Left colon (tissue), 2 donors: ENCODE measurements at regions not wholly inside any gene's neighbourhood (a gene's known extent, or its start where the extent isn't known, plus 50 kb on each side); places are given as distances from the start of the nearest gene placed in this dataset.

ENCODE experiments used
- ATAC-seq: fragments of 200-7000 bp; cut with Tn5 transposase; one replicate; pipeline ENCODE4 v1.9.1; 2020; ENCODE audit warnings: mild to moderate bottlenecking, moderate library complexity
- DNase-seq, 2 donors: peaks; one replicate each; pipeline ENCODE4 v3.0.0-alpha.2; 2020
- intact Hi-C, 2 donors: fragments of 100-400 bp; cut with DNase I in 1 of 2; cut with micrococcal nuclease in 1 of 2; formaldehyde crosslinking; loops; one replicate each; pipeline versions ENCODE4 v1.11.2 to v1.14.0; 2022; cut with DNase I, micrococcal nuclease
- donor health status: DM: no; HTN: no; CAD: no.
- donor health status: DM: yes; HTN: yes; CAD: no.

GRCh38 chrX:39555431-39555830, 542.3 kb downstream of the BCOR start:
- DNase-seq (no peak), ATAC-seq (no peak)
- intact Hi-C loops: no loop called here

DNA sequence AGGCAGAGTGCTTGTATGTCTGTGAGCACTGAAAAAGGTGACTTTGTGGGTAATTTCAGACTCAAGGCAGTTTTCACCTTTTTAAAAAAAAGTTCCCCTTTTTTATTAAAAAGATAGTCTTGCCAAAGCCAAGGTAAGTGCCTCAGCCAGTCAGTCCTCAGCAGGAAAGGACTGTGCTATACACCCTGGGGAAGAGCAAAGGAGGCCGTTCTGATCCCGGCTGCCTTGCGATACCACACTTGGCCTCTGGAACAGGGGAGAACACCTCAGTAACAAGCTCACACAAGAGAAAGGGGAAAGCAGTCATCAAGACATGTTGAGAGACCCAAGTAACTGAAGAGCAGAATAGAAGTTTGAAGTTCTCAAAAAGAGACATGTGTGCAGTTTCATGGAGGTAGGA, 541.7 kb downstream of the BCOR start:
- intact Hi-C loops: no loop called here
- ATAC-seq (no peak), DNase-seq (no peak)

DNA sequence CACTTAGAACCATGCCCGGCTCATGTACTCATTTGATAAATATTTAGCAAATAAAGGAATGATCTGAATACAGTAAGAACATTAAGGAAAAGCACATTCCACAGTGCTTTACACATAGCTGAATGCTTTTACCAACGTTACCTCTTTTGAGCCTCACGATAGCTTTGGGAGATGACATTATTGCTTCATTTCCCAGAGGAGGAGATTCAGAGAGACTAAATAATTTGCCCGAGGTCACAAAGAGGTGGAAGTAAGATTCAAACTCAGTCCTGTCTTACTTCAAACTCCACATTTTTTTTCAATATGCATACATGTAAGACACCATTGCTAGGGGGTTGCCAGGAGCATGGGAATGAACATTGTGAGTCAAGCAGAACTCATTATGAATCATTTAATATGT, 538.5 kb downstream of the BCOR start:
- intact Hi-C loops: no loop called here
- ATAC-seq: no peak
- DNase-seq: no peak

DNA sequence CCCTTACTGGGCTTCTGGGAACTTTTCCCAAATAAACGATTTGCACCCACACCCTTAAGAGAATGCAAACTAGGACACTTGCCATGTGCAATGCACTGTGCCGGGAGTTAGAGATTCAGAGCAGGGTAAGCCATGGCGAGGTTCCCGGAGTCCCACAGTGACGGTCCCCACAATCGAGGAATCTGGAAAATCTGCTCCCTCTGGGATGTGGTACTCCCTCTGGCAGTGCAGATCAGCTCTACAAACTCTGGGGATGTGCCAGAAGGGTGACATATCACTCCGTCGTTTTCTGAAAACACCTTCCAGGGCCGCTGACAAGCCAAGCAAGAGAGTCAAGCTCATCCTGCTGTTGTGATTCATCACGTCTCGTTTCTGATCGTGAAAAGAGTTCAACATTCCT, 537.5 kb downstream of the BCOR start:
- intact Hi-C loops: no loop called here
- ATAC-seq (no peak), DNase-seq (no peak)

DNA sequence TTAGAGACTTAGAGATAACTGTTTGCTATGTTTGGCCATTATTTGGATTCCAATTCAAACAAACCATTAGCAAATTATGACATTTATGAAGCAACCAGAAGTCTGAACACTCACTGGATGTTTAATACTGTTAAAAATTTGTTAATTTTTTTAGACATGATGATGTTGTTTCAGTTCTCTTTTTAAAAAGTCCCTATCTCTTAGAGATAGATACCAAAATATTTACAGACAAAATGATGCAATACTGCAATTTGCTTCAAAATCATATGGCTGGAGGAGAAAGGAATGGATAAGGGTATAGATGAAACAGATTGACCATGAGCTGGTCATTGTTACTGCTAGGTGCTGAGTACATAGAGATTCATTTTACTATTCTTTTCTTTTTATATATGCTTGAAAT, 534.6 kb downstream of the BCOR start:
- no peak for ATAC-seq
- intact Hi-C loops: no loop called here

DNA sequence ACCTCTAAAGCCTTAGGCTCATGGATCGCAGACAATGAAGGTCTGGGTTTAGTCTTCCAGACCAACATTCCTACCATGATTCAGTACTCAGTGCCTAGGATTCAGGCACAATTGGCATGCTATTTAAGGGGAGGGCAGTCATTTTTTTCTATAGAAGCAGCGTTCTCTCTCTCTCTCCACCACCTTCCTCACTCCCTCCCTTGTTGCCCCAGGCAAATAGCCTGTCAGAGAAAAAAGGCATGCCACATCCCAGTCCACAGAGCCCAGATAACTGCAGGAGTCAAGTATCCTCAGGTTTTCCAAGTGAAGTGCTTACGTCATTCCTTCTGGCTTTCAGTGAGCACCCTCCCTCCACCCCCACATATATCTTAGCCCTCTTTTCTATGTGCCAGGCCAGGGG, 533.0 kb downstream of the BCOR start:
- no peak for ATAC-seq
- intact Hi-C loops: no loop called here

More for the DNA sequence above, 534.6 kb downstream of the BCOR start:
- DNase-seq: no peak

GRCh38 chrX:39574178-39574577, 523.6 kb downstream of the BCOR start:
- DNase-seq (no peak), ATAC-seq (no peak)
- intact Hi-C loops: no loop called here

More for the DNA sequence above, 533.0 kb downstream of the BCOR start:
- no peak for DNase-seq

- ATAC-seq (no peak), DNase-seq (no peak)
- intact Hi-C loops: no loop called here
Measured at GRCh38 chrX:39576041-39576872, 521.5 kb downstream of the BCOR start.

DNA sequence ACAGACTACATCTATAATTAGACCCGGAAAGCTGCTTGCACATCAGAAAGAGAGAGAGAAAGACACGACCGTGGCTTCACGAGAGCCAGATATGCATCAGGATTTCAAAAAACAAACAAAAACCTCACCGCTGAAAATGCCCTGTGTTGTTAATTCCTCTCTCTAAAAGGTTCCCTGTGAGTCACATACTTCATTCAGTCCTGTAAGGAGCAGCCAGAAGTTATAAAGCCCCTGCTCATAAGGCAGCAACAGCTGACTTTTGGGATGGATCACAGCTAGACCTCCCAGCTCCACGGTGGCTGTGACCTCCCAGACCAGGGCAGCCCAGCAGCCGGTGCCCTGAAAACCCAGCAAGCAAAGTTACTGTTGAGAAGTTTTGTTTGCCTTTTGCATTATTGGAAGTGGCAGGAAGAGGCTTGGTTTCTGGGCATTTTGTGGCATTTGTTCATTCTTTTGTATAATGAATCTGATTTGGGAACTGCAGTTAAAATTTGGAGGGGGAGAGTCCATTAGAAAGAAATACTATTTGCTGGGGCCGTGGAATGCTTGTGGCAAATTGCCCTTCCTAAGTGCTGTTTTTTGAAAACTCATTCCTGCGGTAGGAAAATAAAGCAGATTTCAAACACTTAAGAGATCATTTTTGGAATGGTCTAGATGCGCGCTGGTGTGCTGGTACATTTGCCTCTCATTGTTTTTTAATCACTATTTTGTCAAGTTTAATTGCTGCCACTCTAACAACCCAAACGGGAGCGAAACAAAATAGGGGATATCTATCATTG, 520.4 kb downstream of the BCOR start:
- ATAC-seq: no peak
- intact Hi-C loops: no loop called here
- DNase-seq: no peak

- peak in 1 of 2 donors; percentile 22 for DNase-seq
- ATAC-seq: no peak
- intact Hi-C loops: no loop called here
Measured at GRCh38 chrX:39577985-39578869, 519.5 kb downstream of the BCOR start.

GRCh38 chrX:39580043-39580442, 517.7 kb downstream of the BCOR start:
- intact Hi-C loops: no loop called here
- ATAC-seq (peak; percentile 84), DNase-seq (no peak)

GRCh38 chrX:39581411-39581810, 516.3 kb downstream of the BCOR start:
- DNase-seq: no peak
- peak; percentile 16 for ATAC-seq
- intact Hi-C loops: no loop called here

GRCh38 chrX:39582091-39582490, 515.7 kb downstream of the BCOR start:
- intact Hi-C loops: no loop called here
- ATAC-seq: peak; percentile 30
- DNase-seq: no peak

DNA sequence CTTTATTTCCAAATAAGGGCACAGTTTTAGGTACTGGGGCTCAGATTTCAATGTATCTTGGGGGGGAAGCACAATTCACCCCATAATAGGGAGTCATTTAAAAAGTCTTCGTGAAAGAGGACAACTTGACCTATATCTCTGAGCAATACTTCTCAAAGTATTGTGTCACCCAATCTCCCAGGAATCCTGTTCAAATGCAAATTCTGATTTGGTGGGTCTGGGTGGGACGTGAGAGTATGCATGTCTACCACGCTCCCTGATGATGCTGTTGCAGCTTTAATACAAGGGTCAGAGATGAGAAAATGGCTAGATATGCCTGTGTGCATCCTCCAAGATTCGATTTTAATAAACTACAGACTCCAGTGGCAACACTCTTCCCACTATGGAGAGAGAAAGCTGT, 514.8 kb downstream of the BCOR start:
- ATAC-seq (no peak), DNase-seq (no peak)
- intact Hi-C loops: no loop called here

- intact Hi-C loops: no loop called here
- DNase-seq: no peak
- no peak for ATAC-seq
Measured at GRCh38 chrX:39585808-39586207, 511.9 kb downstream of the BCOR start.

DNA sequence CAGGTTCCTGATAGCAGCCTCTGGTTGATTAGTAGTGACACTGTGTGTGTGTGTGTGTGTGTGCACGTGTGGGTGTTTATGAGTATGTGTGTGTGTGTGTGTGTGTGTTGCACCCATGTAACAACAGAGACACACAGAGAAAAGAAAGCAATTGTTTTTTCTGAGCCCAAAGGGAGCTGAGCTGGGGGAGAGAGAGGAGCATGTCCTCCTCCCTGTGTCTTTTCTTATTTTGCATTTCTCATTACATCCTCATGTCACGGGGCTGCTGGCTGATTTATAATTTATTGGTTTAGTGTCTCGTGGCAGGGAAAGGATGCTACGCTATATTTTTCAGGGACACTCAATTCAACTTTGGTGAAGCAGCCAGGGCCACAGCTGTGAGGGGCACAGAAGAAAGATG, 511.4 kb downstream of the BCOR start:
- ATAC-seq (no peak), DNase-seq (no peak)
- intact Hi-C loops: no loop called here

DNA sequence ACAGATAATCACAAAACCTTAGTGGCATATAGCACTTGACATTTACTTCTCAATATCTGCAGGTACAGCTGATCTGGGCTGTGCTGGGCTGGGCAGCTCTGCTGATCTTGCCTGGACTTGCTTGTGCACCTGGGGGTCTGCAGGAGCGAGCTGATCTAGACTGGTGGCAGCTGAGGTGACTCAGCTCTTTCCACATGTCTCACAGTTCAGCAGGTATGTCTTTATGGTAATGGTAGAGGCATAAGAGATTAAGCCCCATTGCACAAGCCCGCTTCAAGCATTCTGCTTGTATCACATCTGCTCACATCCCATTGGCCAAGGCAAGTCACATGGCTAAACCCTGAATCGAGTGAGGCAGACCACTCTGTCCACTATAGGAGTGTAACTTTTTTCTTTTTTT, 506.7 kb downstream of the BCOR start:
- no peak for ATAC-seq
- DNase-seq: no peak
- intact Hi-C loops: no loop called here

DNA sequence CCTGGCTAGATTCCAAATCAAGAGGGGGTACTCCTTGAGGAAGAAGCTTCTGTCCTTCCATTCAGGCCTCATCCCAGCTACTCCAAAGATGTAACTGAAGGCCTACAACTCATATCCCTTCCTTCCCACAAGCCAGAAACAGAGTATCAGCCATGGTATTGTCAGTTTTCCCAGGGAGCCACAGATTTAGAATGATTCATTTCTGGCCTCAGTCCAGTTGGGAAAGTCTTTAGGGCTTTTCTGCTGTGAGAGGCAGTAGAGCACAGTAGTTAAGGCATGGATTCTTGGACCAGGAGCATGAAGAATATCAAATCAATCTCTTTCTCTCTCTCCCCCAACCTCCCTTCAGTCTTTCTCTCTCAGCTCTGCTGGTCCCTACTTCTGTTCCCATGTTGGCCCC, 505.0 kb downstream of the BCOR start:
- DNase-seq (no peak), ATAC-seq (no peak)
- intact Hi-C loops: no loop called here

- DNase-seq (no peak), ATAC-seq (no peak)
- intact Hi-C loops: no loop called here
Measured at GRCh38 chrX:39595977-39596376, 501.8 kb downstream of the BCOR start.
